ENCODE measurements at regions not wholly inside any gene's neighbourhood (a gene's known extent, or its start where the extent isn't known, plus 50 kb on each side); places are given as distances from the start of the nearest gene placed in this dataset.

- Histone ChIP-seq H3K4me3 (ENCODE audit: low read depth, low read length, poor library complexity, severe bottlenecking) (no peak overlapping the region), H3K9me3 (ENCODE audit: low read depth, low read length, poor library complexity, severe bottlenecking) (no peaks in the 10 kb centered on the region), H3K4me1 (ENCODE audit: insufficient read depth, low read length, poor library complexity, severe bottlenecking) (peaks cover 29% of the 10 kb centered on the region), H3K27me3 (replicated peaks; ENCODE audit: insufficient read depth, low read depth, low read length, poor library complexity) (no peaks in the 10 kb centered on the region), H3K36me3 (ENCODE audit: insufficient read depth, low read length, poor library complexity, severe bottlenecking) (no peaks in the 10 kb centered on the region), H3K27ac (ENCODE audit: low read depth, low read length, poor library complexity, severe bottlenecking) (no peak overlapping the region)
- ChIA-PET POLR2A (ENCODE audit: low non-redundant PET) (interaction anchor here (0.7 kb wide), 1 partner anchor 94 kb away, joined by 3 read pairs; no protein-coding TSS in a partner anchor), CTCF (no interaction called here)
- BruUV-seq (replicated peaks), result no TSS peak
- TF ChIP-seq, protein P1, sequence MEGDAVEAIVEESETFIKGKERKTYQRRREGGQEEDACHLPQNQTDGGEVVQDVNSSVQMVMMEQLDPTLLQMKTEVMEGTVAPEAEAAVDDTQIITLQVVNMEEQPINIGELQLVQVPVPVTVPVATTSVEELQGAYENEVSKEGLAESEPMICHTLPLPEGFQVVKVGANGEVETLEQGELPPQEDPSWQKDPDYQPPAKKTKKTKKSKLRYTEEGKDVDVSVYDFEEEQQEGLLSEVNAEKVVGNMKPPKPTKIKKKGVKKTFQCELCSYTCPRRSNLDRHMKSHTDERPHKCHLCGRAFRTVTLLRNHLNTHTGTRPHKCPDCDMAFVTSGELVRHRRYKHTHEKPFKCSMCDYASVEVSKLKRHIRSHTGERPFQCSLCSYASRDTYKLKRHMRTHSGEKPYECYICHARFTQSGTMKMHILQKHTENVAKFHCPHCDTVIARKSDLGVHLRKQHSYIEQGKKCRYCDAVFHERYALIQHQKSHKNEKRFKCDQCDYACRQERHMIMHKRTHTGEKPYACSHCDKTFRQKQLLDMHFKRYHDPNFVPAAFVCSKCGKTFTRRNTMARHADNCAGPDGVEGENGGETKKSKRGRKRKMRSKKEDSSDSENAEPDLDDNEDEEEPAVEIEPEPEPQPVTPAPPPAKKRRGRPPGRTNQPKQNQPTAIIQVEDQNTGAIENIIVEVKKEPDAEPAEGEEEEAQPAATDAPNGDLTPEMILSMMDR (conservative IDR thresholded peaks at IDR 0.05; ENCODE audit: low read depth, low read length), result no peak
- no peak for DNase-seq (ENCODE audit: low spot score)
- intact Hi-C loops (cut with micrococcal nuclease; ENCODE audit: unreplicated experiment), result no loop called here
Observed at GRCh38 chr2:222102575-222103349, 196.0 kb downstream of the PAX3 start.

DNA sequence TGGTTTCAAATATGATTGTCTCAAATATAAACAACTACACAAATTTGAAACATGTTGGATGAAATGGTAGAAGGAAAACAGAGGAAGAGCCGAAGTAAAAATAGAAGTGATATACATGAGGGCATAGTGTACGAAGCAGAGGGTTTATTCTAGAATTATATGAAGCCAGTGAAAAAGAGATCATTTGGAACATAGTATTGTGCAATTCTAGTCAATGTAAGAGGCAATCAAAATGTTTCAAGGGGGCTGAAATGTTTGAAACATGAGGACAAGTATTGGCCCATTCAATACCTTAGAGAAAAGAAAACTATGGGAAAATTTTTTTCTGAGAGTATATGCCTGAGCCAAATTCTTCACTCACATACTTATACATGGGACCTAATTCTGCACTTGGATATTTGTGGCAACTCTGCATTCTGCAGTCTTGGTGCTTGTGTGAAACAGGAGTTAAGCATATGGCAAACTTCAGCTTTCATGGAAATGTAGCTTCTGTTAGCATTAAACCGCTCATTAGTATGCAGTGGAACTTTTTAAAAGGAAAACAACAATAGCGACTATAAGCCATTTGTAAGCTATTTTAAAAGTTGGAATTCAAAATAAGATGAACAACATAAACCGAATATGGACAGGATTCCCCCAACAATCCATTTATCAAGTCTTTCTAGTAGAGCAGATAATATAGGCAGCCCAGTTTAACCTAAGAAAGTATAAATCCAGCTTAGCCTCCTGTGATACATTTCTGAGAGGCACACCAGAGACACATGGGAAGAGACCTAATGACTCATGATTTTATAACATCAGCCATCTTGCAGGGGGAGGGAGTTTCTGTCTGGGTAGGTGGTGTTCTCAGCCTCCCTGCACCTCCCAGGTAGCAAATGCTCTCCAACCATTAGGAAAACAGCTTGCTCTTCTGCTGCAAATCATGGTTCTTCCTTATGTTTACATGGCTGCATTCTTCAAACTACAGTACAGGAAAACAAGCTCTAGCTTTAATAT, 197.8 kb downstream of the PAX3 start:
- ChIA-PET POLR2A (ENCODE audit: low non-redundant PET) (no interaction called here), CTCF (interaction anchor here (0.6 kb wide), 1 partner anchor 696 kb away, joined by 4 read pairs; no protein-coding TSS in a partner anchor)
- intact Hi-C loops (cut with micrococcal nuclease; ENCODE audit: unreplicated experiment), result no loop called here
- TF ChIP-seq EZH2 (IDR thresholded peaks at IDR 0.05; ENCODE audit: borderline replicate concordance, low read depth, low read length, poor library complexity, severe bottlenecking), result no peak
- TF ChIP-seq, protein P1 (conservative IDR thresholded peaks at IDR 0.05; ENCODE audit: low read depth, low read length), result no peak
- no peak for DNase-seq (ENCODE audit: low spot score)
- no peaks in the 10 kb centered on the region for H3K36me3 ChIP-seq (ENCODE audit: insufficient read depth, low read length, poor library complexity, severe bottlenecking)
- H3K27me3 ChIP-seq (replicated peaks; ENCODE audit: insufficient read depth, low read depth, low read length, poor library complexity), result no peaks in the 10 kb centered on the region
- no peak overlapping the region for H3K4me3 ChIP-seq (ENCODE audit: low read depth, low read length, poor library complexity, severe bottlenecking)
- no TSS peak for BruUV-seq (replicated peaks)
- no peak overlapping the region for H3K27ac ChIP-seq (ENCODE audit: low read depth, low read length, poor library complexity, severe bottlenecking)
- peaks cover 38% of the 10 kb centered on the region for H3K4me1 ChIP-seq (ENCODE audit: insufficient read depth, low read length, poor library complexity, severe bottlenecking)
- H3K9me3 ChIP-seq (ENCODE audit: low read depth, low read length, poor library complexity, severe bottlenecking), result no peaks in the 10 kb centered on the region

GRCh38 chr2:222088561-222088960, 210.2 kb downstream of the PAX3 start:
- Histone ChIP-seq H3K4me3 (ENCODE audit: low read depth, low read length, poor library complexity, severe bottlenecking) (no peak overlapping the region), H3K36me3 (ENCODE audit: insufficient read depth, low read length, poor library complexity, severe bottlenecking) (no peaks in the 10 kb centered on the region), H3K9me3 (ENCODE audit: low read depth, low read length, poor library complexity, severe bottlenecking) (peaks cover 5% of the 10 kb centered on the region), H3K27ac (ENCODE audit: low read depth, low read length, poor library complexity, severe bottlenecking) (no peak overlapping the region), H3K27me3 (replicated peaks; ENCODE audit: insufficient read depth, low read depth, low read length, poor library complexity) (no peaks in the 10 kb centered on the region), H3K4me1 (ENCODE audit: insufficient read depth, low read length, poor library complexity, severe bottlenecking) (peaks cover 9% of the 10 kb centered on the region)
- no peak for TF ChIP-seq EZH2 (IDR thresholded peaks at IDR 0.05; ENCODE audit: borderline replicate concordance, low read depth, low read length, poor library complexity, severe bottlenecking)
- TF ChIP-seq, protein P1 (conservative IDR thresholded peaks at IDR 0.05; ENCODE audit: low read depth, low read length), result no peak
- CTCF ChIA-PET, result no interaction called here
- BruUV-seq (replicated peaks), result no TSS peak
- POLR2A ChIA-PET (ENCODE audit: low non-redundant PET), result interaction anchor here (0.6 kb wide), 1 partner anchor 63 kb away, joined by 6 read pairs; no protein-coding TSS in a partner anchor
- DNase-seq (ENCODE audit: low spot score), result no peak
- intact Hi-C loops (cut with micrococcal nuclease; ENCODE audit: unreplicated experiment), result no loop called here
